Fibroblast of lung (primary cell): ENCODE measurements at regions not wholly inside any gene's neighbourhood (a gene's known extent, or its start where the extent isn't known, plus 50 kb on each side); places are given as distances from the start of the nearest gene placed in this dataset.

Source experiments
- DNase-seq, 2 donors: peaks; one replicate each; pipeline versions ENCODE4 v3.0.0 to v3.0.0-alpha.2; 2010; ENCODE audit warnings: low read depth in 2 of 2
- H2AFZ ChIP-seq: 2 replicates; pipeline ENCODE4 v1.5.1; 2012; ENCODE audit warnings: low read length, control low read depth, inconsistent platforms
- H3K27ac ChIP-seq: 2 replicates; pipeline ENCODE4 v1.5.1; 2011; ENCODE audit warnings: low read length, control low read depth; ENCODE audit not compliant: insufficient read depth
- H3K27me3 ChIP-seq: 2 replicates; pipeline ENCODE4 v1.5.1; 2011; ENCODE audit warnings: mild to moderate bottlenecking, low read length; ENCODE audit not compliant: control insufficient read depth, insufficient read depth
- H3K36me3 ChIP-seq: 2 replicates; pipeline ENCODE4 v1.5.1; 2011; ENCODE audit warnings: low read length; ENCODE audit not compliant: control insufficient read depth, insufficient read depth
- H3K4me1 ChIP-seq: 2 replicates; pipeline ENCODE4 v1.5.1; 2011; ENCODE audit warnings: low read length; ENCODE audit not compliant: control insufficient read depth, insufficient read depth; ENCODE audit errors: extremely low read depth
- H3K4me2 ChIP-seq: 2 replicates; pipeline ENCODE4 v1.5.1; 2011; ENCODE audit warnings: low read length, control low read depth; ENCODE audit not compliant: insufficient read depth; ENCODE audit errors: extremely low read depth
- H3K4me3 ChIP-seq, 4 experiments: fragments of 200-600 bp in 1 of 4; sonication (generic) in 1 of 4; replicated peaks in 1 of 4; 2 replicates each; pipeline ENCODE4 v1.5.1; 2011 to 2016; ENCODE audit warnings: low read length in 4 of 4, low read depth in 3 of 4, mild to moderate bottlenecking in 3 of 4, control low read depth in 2 of 4, inconsistent platforms in 1 of 4, mixed read lengths in 1 of 4; ENCODE audit not compliant: insufficient read depth in 1 of 4; ENCODE audit errors: control extremely low read depth in 1 of 4
- H3K79me2 ChIP-seq: 2 replicates; pipeline ENCODE4 v1.5.1; 2012; ENCODE audit warnings: mild to moderate bottlenecking, low read length, inconsistent platforms; ENCODE audit not compliant: control insufficient read depth, insufficient read depth
- H3K9ac ChIP-seq: 2 replicates; pipeline ENCODE4 v1.5.1; 2011; ENCODE audit warnings: mild to moderate bottlenecking, low read length, control low read depth; ENCODE audit not compliant: insufficient read depth
- H3K9me3 ChIP-seq: 2 replicates; pipeline ENCODE4 v1.5.1; 2012; ENCODE audit warnings: low read depth, low read length; ENCODE audit not compliant: control insufficient read depth, insufficient read depth
- H4K20me1 ChIP-seq: 2 replicates; pipeline ENCODE4 v1.5.1; 2011; ENCODE audit warnings: low read length; ENCODE audit not compliant: control insufficient read depth, insufficient read depth; ENCODE audit errors: extremely low read depth
- CTCF ChIP-seq, 2 donors: IDR thresholded peaks in 1 of 2; conservative IDR thresholded peaks in 1 of 2; 1 replicate in 1 of 2; 2 replicates in 1 of 2; pipeline ENCODE4 v1.5.1; 2011 to 2012; ENCODE audit warnings: low read length in 2 of 2, control low read depth in 1 of 2, inconsistent platforms in 1 of 2, low read depth in 1 of 2, mild to moderate bottlenecking in 1 of 2
- EZH2 ChIP-seq: IDR thresholded peaks from 2 replicates; pipeline ENCODE4 v1.5.1; 2012; ENCODE audit warnings: low read length, control low read depth, mild to moderate bottlenecking; ENCODE audit errors: missing control alignments

DNA sequence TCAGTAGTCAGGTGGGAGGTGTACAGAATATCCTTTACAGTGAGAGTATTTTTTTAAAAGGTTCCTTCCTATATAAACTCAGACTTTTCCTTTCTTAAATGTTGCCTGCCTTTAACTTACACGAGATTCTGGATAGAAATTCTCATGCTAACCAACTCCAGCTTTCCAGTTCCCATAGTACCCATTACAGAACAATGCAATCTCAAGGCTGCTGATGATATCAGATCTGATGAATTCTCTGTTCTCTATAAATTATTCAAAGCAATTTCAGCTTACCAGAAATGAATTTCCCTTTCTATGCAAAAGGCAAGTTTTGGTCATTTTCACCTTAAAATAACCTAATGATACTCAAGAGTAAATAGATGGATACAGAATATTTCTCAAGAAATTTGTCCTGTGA, 90.3 kb downstream of the NUDT12 start:
- H3K4me2 ChIP-seq, result no peak overlapping the region
- TF ChIP-seq EZH2 (no peak), CTCF (conservative IDR thresholded peaks at IDR 0.05 in 1 of 2, IDR thresholded peaks at IDR 0.05 in 1 of 2; ENCODE audit: low read depth in 1 of 2, low read length in 2 of 2) (no peak)
- no peaks in the 10 kb centered on the region for H4K20me1 ChIP-seq
- no peak overlapping the region for H2AFZ ChIP-seq
- H3K36me3 ChIP-seq, result no peaks in the 10 kb centered on the region
- no peak for DNase-seq
- no peaks in the 10 kb centered on the region for H3K9me3 ChIP-seq
- no peak overlapping the region for H3K9ac ChIP-seq
- no peaks in the 10 kb centered on the region for H3K27me3 ChIP-seq
- no peaks in the 10 kb centered on the region for H3K79me2 ChIP-seq
- peaks cover 2% of the 10 kb centered on the region for H3K4me1 ChIP-seq
- H3K27ac ChIP-seq, result no peak overlapping the region
- H3K4me3 ChIP-seq, result no peak overlapping the region

DNA sequence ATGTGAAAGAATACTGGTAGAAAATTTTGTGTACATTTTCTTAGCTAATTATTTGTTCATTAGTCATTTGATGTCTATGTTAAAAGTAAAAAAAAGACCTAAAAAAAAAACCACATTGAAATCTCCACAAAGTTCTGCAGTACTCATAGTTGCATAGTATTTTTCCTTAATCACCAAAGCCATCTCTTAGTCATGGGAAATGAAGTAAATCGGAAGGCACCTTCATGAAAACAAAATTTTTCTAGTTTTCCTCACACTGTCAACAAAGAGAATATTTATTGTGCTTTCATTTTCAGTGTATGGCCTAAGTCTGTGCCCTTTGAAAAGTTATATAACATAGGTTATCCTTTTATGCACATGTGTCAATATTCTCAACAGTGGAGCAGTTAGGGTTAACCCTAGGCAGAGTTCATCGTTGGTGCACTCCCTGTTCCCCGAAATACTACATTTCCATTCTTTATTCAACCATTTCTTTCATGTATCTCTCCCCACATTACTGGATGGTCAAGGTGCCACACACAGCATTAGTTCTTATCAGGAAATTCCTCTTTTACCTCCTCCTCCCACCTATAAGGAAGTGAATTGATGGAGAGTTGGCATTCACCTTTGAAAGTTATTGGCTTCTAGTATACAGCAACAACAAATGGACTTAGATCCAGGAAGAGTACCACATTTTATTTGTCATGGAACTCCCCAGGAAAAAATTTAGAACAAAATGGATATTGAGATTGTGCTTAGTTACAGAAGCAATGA, 93.1 kb downstream of the NUDT12 start:
- Histone ChIP-seq H3K4me1 (peaks cover 2% of the 10 kb centered on the region), H3K27ac (no peak overlapping the region), H4K20me1 (no peaks in the 10 kb centered on the region), H3K79me2 (no peaks in the 10 kb centered on the region), H3K9me3 (no peaks in the 10 kb centered on the region), H3K4me3 (no peak overlapping the region), H3K36me3 (no peaks in the 10 kb centered on the region), H3K27me3 (no peaks in the 10 kb centered on the region), H2AFZ (no peak overlapping the region), H3K4me2 (no peak overlapping the region), H3K9ac (no peak overlapping the region)
- TF ChIP-seq EZH2 (no peak), CTCF (conservative IDR thresholded peaks at IDR 0.05 in 1 of 2, IDR thresholded peaks at IDR 0.05 in 1 of 2; ENCODE audit: low read depth in 1 of 2, low read length in 2 of 2) (no peak)
- DNase-seq, result peak in 1 of 2 donors; percentile 50

DNA sequence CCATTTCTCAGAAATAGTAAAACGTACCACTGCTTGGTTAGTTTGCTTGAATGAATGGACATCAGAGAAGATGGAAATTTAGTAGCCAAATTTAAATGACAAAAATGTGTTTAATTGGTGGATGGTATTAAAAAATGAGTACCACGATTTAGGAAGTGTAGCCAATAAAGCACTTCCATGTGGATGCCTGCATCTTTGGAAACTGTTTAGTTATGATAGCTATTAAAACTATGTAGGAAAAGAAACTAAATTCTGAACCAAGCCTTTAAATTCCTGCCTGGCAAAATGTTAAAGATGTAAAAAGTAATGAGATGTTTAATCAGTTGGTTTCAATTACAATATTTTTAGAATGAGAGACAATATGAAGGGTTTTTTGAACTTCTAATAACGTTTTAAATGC, 94.8 kb downstream of the NUDT12 start:
- Histone ChIP-seq H3K27ac (no peak overlapping the region), H3K9ac (no peak overlapping the region), H3K27me3 (no peaks in the 10 kb centered on the region), H3K9me3 (no peaks in the 10 kb centered on the region), H3K4me1 (peaks cover 2% of the 10 kb centered on the region), H3K79me2 (no peaks in the 10 kb centered on the region), H3K4me2 (no peak overlapping the region), H2AFZ (no peak overlapping the region), H3K4me3 (no peak overlapping the region), H4K20me1 (no peaks in the 10 kb centered on the region), H3K36me3 (no peaks in the 10 kb centered on the region)
- no peak for DNase-seq
- TF ChIP-seq CTCF (conservative IDR thresholded peaks at IDR 0.05 in 1 of 2, IDR thresholded peaks at IDR 0.05 in 1 of 2; ENCODE audit: low read depth in 1 of 2, low read length in 2 of 2) (no peak), EZH2 (no peak)
